Epithelial cell of esophagus (primary cell): ENCODE measurements at regions not wholly inside any gene's neighbourhood (a gene's known extent, or its start where the extent isn't known, plus 50 kb on each side); places are given as distances from the start of the nearest gene placed in this dataset.
"Not testable (repeated sequence)": the region's sequence is repeated elsewhere in the genome, so short reads cannot be mapped to it uniquely, and the experiment has no call there.

ENCODE experiments used
- DNase-seq: peaks from one replicate; pipeline ENCODE4 v3.0.0; 2010; ENCODE audit warnings: low read depth
- H3K4me3 ChIP-seq: 2 replicates; pipeline ENCODE4 v1.5.1; 2011; ENCODE audit warnings: mild to moderate bottlenecking, low read length, control low read depth
- CTCF ChIP-seq: IDR thresholded peaks from 2 replicates; pipeline ENCODE4 v1.5.1; 2011; ENCODE audit warnings: low read depth, mild to moderate bottlenecking, low read length, control low read depth, inconsistent platforms; ENCODE audit not compliant: insufficient read depth; ENCODE audit errors: missing control alignments

- peak; percentile 18 for TF ChIP-seq CTCF
- H3K4me3 ChIP-seq: no peak overlapping the region
- DNase-seq: peak; percentile 11
These were observed 300.7 kb upstream of the MIR17HG start for GRCh38 chr13:91046715-91047327.

- TF ChIP-seq CTCF: no peak
- DNase-seq: no peak
- no peak overlapping the region for H3K4me3 ChIP-seq
These were observed 296.5 kb upstream of the MIR17HG start for GRCh38 chr13:91050970-91051369.

GRCh38 chr13:91052876-91053275, 294.6 kb upstream of the MIR17HG start:
- no peak overlapping the region for H3K4me3 ChIP-seq
- TF ChIP-seq CTCF: no peak
- DNase-seq: no peak

GRCh38 chr13:91053318-91054065, 294.0 kb upstream of the MIR17HG start:
- no peak for TF ChIP-seq CTCF
- no peak for DNase-seq
- H3K4me3 ChIP-seq: no peak overlapping the region

- TF ChIP-seq CTCF: no peak
- H3K4me3 ChIP-seq: no peak overlapping the region
- no peak for DNase-seq
These were observed 292.6 kb upstream of the MIR17HG start for GRCh38 chr13:91054902-91055301.

- no peak for DNase-seq
- no peak for TF ChIP-seq CTCF
- no peak overlapping the region for H3K4me3 ChIP-seq
These were observed 290.7 kb upstream of the MIR17HG start for GRCh38 chr13:91056746-91057145.

GRCh38 chr13:91057507-91057906, 290.0 kb upstream of the MIR17HG start:
- not testable (repeated sequence) for DNase-seq, H3K4me3 ChIP-seq
